AG04450 (cell line): ENCODE measurements at regions not wholly inside any gene's neighbourhood (a gene's known extent, or its start where the extent isn't known, plus 50 kb on each side); places are given as distances from the start of the nearest gene placed in this dataset.

Experiments used
- CTCF ChIA-PET: fragments of 300-600, 350-600 bp; formaldehyde crosslinking; extraction: SDS; loops from one replicate; lab custom pipeline; 2022; ENCODE audit warnings: antibody characterized with exemption, inconsistent platforms; lab: Charles Lee
- POLR2A ChIA-PET: fragments of 350-600 bp; formaldehyde crosslinking; extraction: SDS; loops from one replicate; lab custom pipeline; 2021; ENCODE audit warnings: antibody characterized with exemption, inconsistent platforms; lab: Yijun Ruan, JAX
- DNase-seq: peaks from one replicate; pipeline ENCODE4 v3.0.0-alpha.2; 2011; ENCODE audit warnings: low read depth, low spot score
- H3K27ac ChIP-seq: one replicate; pipeline ENCODE4 v1.5.1; 2012; ENCODE audit warnings: low read depth, low read length, control low read depth
- H3K27me3 ChIP-seq: one replicate; pipeline ENCODE4 v1.6.0; 2012; ENCODE audit warnings: low read length; ENCODE audit not compliant: control insufficient read depth, insufficient read depth
- H3K4me3 ChIP-seq: 2 replicates; pipeline ENCODE4 v1.5.1; 2011; ENCODE audit warnings: mild to moderate bottlenecking, low read depth, low read length, control low read depth
- H3K9me3 ChIP-seq: 2 replicates; pipeline ENCODE4 v1.5.1; 2012; ENCODE audit warnings: low read length; ENCODE audit not compliant: control insufficient read depth, insufficient read depth
- TF ChIP-seq, protein P1 (sequence below): IDR thresholded peaks from 2 replicates; pipeline ENCODE4 v1.5.1; 2011; ENCODE audit warnings: low read depth, low read length, control low read depth, inconsistent platforms

DNA sequence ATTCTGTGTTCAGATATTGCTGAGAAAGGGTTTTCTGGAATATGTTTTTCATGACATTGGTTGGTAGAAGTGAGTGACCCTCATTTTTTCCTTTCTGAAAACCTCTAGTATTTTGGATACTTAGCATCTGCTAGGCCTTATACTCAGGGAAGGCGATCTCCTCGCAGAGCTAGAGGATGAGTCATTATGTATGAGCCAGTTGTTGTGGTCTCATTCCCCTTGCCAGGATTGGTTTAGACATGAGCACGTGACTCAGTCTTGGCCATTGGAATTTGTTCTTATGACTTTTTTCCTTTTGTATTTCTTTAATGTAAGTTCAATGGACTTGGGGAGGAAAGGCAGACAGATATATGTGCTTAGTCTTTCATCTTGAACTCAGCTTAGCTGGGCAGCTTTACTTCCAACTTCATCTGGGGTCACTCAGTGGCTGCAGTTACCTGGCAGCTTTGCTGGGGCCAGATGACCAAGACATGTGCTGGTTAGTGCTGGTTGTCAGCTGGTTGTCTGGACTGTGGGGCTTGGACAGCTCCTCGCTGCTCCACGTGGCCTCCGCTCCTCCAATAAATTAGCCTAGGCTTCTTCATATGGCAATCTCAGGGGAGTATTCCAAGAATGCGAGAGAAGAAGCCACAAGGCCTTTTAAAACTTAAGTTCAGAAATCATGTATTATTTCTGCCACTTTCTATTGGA lies 207.5 kb downstream of the IL20RB start:
- no peak for DNase-seq
- POLR2A ChIA-PET: no interaction called here
- CTCF ChIA-PET: interaction anchor here (2.0 kb wide), 1 partner anchor 60 kb away, joined by 7 read pairs; no protein-coding TSS in a partner anchor
- Histone ChIP-seq H3K4me3 (no peak overlapping the region), H3K27me3 (no peaks in the 10 kb centered on the region), H3K9me3 (no peaks in the 10 kb centered on the region), H3K27ac (no peak overlapping the region)
- TF ChIP-seq, protein P1, sequence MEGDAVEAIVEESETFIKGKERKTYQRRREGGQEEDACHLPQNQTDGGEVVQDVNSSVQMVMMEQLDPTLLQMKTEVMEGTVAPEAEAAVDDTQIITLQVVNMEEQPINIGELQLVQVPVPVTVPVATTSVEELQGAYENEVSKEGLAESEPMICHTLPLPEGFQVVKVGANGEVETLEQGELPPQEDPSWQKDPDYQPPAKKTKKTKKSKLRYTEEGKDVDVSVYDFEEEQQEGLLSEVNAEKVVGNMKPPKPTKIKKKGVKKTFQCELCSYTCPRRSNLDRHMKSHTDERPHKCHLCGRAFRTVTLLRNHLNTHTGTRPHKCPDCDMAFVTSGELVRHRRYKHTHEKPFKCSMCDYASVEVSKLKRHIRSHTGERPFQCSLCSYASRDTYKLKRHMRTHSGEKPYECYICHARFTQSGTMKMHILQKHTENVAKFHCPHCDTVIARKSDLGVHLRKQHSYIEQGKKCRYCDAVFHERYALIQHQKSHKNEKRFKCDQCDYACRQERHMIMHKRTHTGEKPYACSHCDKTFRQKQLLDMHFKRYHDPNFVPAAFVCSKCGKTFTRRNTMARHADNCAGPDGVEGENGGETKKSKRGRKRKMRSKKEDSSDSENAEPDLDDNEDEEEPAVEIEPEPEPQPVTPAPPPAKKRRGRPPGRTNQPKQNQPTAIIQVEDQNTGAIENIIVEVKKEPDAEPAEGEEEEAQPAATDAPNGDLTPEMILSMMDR: no peak

DNA sequence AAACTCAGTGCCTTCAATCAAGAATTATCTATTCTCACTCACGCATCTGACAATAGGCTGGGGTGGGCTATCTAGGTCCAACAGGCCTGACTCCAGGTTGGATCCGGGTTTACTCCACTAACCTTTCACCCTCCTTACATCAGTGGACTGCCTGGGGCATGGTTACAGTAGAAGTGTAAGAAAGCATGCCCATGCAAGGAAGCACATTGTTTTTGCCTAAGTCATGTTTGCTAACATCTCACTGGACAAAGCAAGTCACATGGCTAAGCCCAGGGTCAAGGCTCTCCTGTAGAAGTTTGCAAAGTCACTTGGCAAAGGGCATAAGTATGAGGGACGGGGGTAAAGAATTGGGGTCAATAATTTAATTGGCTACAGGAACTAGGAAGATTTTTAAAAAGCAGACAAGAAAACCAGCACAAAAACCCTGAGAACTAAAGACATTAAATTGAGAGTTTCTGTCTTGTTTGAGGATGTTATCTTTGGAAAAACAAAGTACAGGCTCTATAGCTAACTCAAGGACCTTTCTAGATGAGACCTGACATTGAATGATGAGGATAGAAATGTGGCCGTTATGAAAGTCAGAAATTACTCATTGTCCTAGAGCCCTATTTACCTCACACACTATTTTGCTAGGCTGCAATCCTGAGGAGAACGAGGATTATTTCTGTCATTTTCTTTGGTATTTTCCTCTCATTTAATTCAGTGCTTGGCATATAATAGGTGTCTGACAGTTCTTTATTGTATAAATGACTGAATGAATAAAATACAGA lies 214.2 kb downstream of the IL20RB start:
- Histone ChIP-seq H3K27ac (no peak overlapping the region), H3K4me3 (no peak overlapping the region), H3K27me3 (no peaks in the 10 kb centered on the region), H3K9me3 (peaks cover 3% of the 10 kb centered on the region; the same call in 1 of the 2 replicates)
- ChIA-PET POLR2A (no interaction called here), CTCF (no interaction called here)
- DNase-seq: no peak
- TF ChIP-seq, protein P1: no peak

DNA sequence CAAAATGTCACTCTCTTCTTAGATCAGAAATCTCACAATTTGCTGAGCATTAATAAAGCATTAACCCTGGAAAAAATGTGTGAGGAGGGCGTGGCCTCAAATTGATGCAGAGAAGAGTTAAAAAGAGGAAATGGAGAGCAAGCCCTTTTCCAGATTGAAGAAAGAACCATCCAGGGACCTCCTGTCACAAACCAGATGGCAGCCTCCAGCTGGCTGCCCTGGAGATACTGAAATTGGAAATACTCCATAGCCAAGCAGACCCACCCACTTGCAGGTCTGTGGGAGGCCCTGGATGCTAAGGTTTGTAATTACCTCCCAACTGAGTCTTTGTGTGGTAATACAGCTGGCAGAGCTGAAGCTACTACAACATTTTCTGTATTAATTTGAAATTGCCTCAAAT lies 214.9 kb downstream of the IL20RB start:
- ChIA-PET POLR2A (no interaction called here), CTCF (no interaction called here)
- Histone ChIP-seq H3K27ac (no peak overlapping the region), H3K27me3 (no peaks in the 10 kb centered on the region), H3K4me3 (no peak overlapping the region), H3K9me3 (peaks cover 3% of the 10 kb centered on the region; the same call in 1 of the 2 replicates)
- TF ChIP-seq, protein P1: no peak
- no peak for DNase-seq

DNA sequence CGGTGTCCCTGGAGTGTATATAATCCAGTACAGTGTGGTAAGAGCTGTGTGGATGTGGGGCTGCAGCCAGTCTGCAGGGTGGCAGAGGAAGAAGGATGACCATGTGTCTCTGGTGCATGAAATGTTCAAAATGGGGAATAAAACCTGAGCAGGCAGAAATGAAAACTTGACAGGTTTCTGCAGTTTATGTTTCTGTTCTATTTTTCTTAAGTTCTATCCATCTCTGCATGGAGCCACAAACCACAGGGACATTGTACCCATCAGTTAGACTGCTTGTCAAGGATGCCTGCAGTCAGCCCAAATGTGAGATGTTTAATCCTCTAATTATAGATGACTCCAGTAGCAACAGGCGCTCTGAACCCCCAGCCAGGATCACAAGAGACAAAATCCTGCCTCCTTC lies 216.7 kb downstream of the IL20RB start:
- no peak overlapping the region for H3K27ac ChIP-seq
- ChIA-PET CTCF (no interaction called here), POLR2A (no interaction called here)
- no peak overlapping the region for H3K4me3 ChIP-seq
- H3K27me3 ChIP-seq: no peaks in the 10 kb centered on the region
- TF ChIP-seq, protein P1: no peak
- peaks cover 3% of the 10 kb centered on the region; the same call in 1 of the 2 replicates for H3K9me3 ChIP-seq
- no peak for DNase-seq

DNA sequence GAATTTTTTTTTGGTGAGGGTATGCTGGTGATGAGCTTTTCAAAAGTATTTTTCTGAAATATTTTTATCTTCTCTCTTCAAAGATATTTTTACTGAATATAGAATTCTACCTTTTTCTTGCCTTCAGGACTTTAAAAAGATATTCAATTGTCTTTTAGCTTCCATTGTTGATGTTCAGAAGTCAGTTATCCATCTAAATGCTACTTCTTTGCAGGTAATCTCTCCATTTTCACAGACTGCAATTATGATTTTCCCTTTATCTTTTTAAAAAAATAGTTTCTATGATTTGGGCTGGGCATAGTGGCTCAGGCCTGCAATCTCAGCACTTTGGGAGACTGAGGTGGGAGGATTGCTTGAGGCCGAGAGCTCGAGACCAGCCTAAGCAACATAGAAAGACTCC lies 222.4 kb downstream of the IL20RB start:
- Histone ChIP-seq H3K27ac (no peak overlapping the region), H3K4me3 (no peak overlapping the region), H3K9me3 (peaks cover 3% of the 10 kb centered on the region; the same call in 1 of the 2 replicates), H3K27me3 (no peaks in the 10 kb centered on the region)
- DNase-seq: no peak
- CTCF ChIA-PET: no interaction called here
- TF ChIP-seq, protein P1: no peak
- POLR2A ChIA-PET: no interaction called here
